ENCODE measurements at regions not wholly inside any gene's neighbourhood (a gene's known extent, or its start where the extent isn't known, plus 50 kb on each side); places are given as distances from the start of the nearest gene placed in this dataset.
"Not testable (repeated sequence)": the region's sequence is repeated elsewhere in the genome, so short reads cannot be mapped to it uniquely, and the experiment has no call there.

- intact Hi-C loops (cut with DNase I), result no loop called here
- ATAC-seq, result no peak
- Histone ChIP-seq H3K4me3 (no peak overlapping the region), H3K9me3 (no peaks in the 10 kb centered on the region), H3K27me3 (no peaks in the 10 kb centered on the region), H3K36me3 (no peaks in the 10 kb centered on the region), H3K4me1 (no peaks in the 10 kb centered on the region), H3K27ac (no peak overlapping the region)
- 72% methylated on average over 2 of the region's 3 CpGs for WGBS (ENCODE audit: insufficient coverage, low coverage, low lambda C conversion rate, missing lambda C conversion rate)
- no peak for DNase-seq
- TF ChIP-seq CTCF (IDR thresholded peaks at IDR 0.05) (no peak), POLR2A (IDR thresholded peaks at IDR 0.05) (no peak)
These were observed 88.6 kb downstream of the ZNF92 start for GRCh38 chr7:65462148-65462716.

GRCh38 chr7:65463184-65463583 is 89.5 kb downstream of the ZNF92 start:
- Histone ChIP-seq H3K27ac (no peak overlapping the region), H3K9me3 (no peaks in the 10 kb centered on the region), H3K4me3 (no peak overlapping the region), H3K36me3 (no peaks in the 10 kb centered on the region), H3K27me3 (no peaks in the 10 kb centered on the region), H3K4me1 (no peaks in the 10 kb centered on the region)
- ATAC-seq (no peak), DNase-seq (no peak)
- intact Hi-C loops (cut with DNase I), result no loop called here
- WGBS (ENCODE audit: insufficient coverage, low coverage, low lambda C conversion rate, missing lambda C conversion rate), result 75% methylated on average over 2 of the region's 3 CpGs
- TF ChIP-seq CTCF (IDR thresholded peaks at IDR 0.05) (no peak), POLR2A (IDR thresholded peaks at IDR 0.05) (no peak)

GRCh38 chr7:65469919-65470558 is 96.4 kb downstream of the ZNF92 start:
- intact Hi-C loops (cut with DNase I); DNase-seq; ATAC-seq: not testable (repeated sequence)

GRCh38 chr7:65471587-65471986 is 97.9 kb downstream of the ZNF92 start:
- Histone ChIP-seq H3K27me3 (no peaks in the 10 kb centered on the region), H3K36me3 (no peaks in the 10 kb centered on the region), H3K4me1 (no peaks in the 10 kb centered on the region), H3K27ac (no peak overlapping the region), H3K4me3 (no peak overlapping the region), H3K9me3 (no peaks in the 10 kb centered on the region)
- ATAC-seq, result no peak
- TF ChIP-seq POLR2A (IDR thresholded peaks at IDR 0.05), result no peak
- no peak for TF ChIP-seq CTCF (IDR thresholded peaks at IDR 0.05)
- 59% methylated on average over 4 of the region's 4 CpGs for WGBS (ENCODE audit: insufficient coverage, low coverage, low lambda C conversion rate, missing lambda C conversion rate)
- intact Hi-C loops (cut with DNase I), result no loop called here
- no peak for DNase-seq

More at GRCh38 chr7:65469919-65470558, 96.4 kb downstream of the ZNF92 start:
- not testable (repeated sequence) for H3K4me3 ChIP-seq, H3K9me3 ChIP-seq, H3K36me3 ChIP-seq, H3K4me1 ChIP-seq, H3K27me3 ChIP-seq, H3K27ac ChIP-seq
- WGBS (ENCODE audit: insufficient coverage, low coverage, low lambda C conversion rate, missing lambda C conversion rate), result 90% methylated on average over 2 of the region's 14 CpGs

DNA sequence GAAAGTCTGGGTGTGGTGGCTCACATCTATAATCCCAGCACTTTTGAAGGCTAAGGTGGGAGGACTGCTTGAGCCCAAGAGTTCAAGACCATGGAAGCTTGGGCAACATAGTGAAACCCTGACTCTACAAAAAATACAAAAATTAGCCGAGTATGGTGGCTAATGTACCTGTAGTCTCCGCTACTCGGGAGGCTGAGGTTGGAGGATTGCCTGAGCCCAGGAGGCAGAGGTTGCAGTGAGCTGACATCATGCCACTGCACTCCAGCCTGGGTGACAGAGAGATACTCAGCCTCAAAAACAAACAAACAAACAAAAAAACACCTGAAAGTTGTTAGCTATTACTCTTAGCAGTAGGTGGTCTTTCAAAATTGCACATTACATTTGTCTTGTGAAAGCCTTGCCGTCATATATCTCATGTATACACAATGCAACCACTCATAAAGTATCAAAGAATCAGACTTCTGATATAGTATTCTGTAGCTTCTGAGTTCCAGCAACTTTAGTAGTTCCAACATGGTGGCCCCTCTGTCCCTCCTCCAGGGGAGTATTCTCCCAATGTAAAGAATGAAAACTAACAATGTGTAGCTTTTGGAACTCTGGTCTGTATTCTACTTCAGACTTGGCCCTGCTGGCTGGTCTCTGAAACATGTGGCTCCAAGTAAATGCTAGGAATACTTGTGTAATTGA is 101.5 kb downstream of the ZNF92 start:
- H3K4me1 ChIP-seq, result no peaks in the 10 kb centered on the region
- H3K27me3 ChIP-seq, result no peaks in the 10 kb centered on the region
- H3K36me3 ChIP-seq, result no peaks in the 10 kb centered on the region
- H3K27ac ChIP-seq, result no peak overlapping the region
- ATAC-seq (no peak), DNase-seq (no peak)
- TF ChIP-seq POLR2A (IDR thresholded peaks at IDR 0.05) (no peak), CTCF (IDR thresholded peaks at IDR 0.05) (no peak)
- WGBS (ENCODE audit: insufficient coverage, low coverage, low lambda C conversion rate, missing lambda C conversion rate), result 50% methylated on average over 2 of the region's 4 CpGs
- intact Hi-C loops (cut with DNase I), result no loop called here
- no peak overlapping the region for H3K4me3 ChIP-seq
- no peaks in the 10 kb centered on the region for H3K9me3 ChIP-seq
